SW 1271 (cell line): ENCODE measurements at regions not wholly inside any gene's neighbourhood (a gene's known extent, or its start where the extent isn't known, plus 50 kb on each side); places are given as distances from the start of the nearest gene placed in this dataset.
"Not testable (repeated sequence)": the region's sequence is repeated elsewhere in the genome, so short reads cannot be mapped to it uniquely, and the experiment has no call there.

Experiments used
- DNase-seq, 2 experiments: peaks; one replicate each; lab custom pipeline; 2025; lab: John Stamatoyannopoulos, UW

DNA sequence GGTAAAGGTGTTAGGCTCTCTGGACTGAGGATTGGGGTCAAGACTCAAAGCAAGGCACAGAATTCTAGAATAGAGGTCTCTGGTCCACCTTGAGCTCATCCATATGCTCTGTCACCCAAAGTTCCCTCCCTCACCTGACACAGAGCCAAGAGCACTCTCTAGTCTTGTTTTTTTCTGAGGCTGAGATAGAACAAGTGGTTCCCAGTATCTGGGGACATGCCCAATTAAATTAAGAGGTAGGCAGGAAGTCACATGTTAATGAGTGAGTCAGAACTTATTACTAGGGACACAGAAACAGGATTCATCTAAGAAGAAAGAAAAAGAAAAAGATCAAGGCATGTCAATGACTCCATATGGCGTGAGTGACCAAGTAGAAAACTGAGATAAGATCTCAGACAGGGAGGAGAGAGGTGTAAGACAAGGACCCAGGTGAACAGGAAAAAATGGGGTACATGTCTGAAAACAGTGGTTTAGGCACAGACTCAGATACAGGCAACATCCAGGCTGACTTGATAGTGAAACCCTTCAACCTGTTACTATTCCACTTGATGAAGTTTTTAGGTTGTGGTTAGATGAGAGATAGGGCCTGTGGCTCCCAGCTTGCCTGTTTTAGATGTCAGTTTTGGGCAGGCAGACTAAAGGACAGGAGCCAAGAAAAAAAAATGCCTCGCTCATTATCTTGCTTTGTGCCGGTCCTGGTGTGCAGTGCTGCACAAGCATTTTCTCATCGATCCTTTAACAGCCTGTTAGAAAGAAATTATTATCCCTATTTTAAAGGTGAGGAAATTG, 609.9 kb downstream of the CCSER2 start:
- no peak for DNase-seq

DNA sequence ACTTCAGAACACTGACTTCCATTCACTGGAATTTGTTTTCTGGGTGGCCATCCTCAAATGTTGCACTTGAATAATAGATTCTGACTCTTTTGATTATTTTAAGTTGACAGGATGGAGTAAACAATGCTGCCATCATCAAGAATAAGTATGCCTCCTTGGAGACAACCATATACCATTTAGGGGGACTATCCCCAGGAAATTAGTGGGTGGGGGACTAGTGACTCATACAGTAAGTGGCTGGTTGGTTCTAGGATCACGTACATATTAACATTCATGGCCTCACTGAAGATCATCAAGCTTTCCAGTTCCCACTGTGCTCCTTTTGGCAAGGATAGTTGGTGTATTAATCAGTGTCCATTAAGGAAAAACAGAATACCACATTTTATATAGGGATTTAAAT, 615.2 kb downstream of the CCSER2 start:
- no peak for DNase-seq

DNA sequence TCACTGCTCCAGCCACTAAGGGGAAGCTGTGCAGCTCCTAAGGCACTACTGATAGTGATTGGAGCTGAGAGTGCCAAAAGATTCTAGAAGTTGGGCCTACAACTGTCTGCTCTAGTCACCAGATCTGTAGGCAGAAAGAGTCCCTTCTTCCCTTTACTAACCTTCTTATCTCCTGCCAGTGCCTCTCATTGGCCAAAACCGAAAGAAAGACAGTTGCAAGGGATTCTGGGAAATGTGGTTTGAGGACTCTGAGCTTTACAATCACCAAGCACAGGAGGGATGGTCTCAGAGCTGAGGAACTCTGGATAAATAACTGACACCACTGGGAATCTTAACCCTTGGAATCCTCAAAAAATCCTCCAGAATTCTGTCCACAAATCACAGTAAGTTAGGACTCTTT, 615.8 kb downstream of the CCSER2 start:
- no peak for DNase-seq

GRCh38 chr10:84945791-84946190, 617.4 kb downstream of the CCSER2 start:
- DNase-seq = no peak

DNA sequence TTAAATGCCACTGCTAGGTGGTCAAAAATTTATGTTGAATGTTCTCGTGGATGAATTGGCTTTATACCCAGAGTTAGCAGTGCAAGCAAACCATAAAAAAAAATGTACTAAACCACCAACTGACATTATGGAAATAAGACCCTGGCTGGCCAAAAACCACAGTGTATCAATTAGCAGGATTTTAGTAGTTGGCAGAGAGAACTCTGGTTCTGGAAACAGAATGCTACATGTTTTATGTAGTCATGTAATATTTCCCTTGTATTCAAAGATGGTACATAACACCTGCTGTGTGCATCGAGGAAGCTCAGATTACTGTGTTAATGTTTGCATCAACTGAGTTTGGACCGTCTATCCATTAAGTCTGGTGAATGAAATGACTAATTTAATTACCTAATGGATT, 618.5 kb downstream of the CCSER2 start:
- DNase-seq = no peak

DNA sequence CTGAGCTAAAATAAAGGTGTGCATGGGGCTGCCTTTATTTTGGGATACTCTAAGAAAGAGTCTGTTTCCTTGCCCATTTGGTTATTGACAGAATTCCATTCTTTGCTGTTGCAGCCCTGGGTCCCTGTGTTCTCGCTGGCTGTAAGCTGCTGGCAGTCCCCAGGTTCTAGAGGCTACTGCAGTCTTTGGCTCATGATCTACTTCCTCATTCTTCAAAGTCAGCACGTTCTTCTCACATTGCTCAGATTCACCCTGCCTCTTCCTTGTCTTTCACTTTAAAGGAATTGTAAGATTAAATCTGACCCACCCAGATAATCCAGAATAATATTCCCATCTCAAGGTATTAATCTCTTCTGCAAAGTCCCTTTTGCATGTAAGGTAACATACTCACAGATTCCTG, 620.3 kb downstream of the CCSER2 start:
- no peak for DNase-seq

- no peak for DNase-seq
Observed at GRCh38 chr10:84951616-84952015, 623.2 kb downstream of the CCSER2 start.

DNA sequence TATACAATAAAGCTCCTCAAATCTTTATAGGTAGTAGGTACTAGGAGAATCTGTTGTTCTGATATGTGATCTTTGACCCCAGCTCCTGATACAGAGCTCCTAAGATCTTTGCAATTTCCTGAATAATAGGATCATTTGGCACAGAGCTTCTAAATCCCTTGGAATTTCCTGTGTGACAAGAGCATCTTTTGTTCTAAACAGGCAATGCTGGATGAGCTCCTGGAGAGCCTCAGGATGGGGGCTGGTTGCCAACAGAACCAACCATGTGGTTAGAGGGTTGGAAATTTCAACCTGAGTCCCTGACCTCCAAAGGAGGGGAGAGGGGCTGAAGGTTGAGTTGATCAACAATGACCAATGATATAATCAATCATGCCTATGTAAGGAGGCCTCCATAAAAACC, 629.0 kb downstream of the CCSER2 start:
- no peak for DNase-seq

DNA sequence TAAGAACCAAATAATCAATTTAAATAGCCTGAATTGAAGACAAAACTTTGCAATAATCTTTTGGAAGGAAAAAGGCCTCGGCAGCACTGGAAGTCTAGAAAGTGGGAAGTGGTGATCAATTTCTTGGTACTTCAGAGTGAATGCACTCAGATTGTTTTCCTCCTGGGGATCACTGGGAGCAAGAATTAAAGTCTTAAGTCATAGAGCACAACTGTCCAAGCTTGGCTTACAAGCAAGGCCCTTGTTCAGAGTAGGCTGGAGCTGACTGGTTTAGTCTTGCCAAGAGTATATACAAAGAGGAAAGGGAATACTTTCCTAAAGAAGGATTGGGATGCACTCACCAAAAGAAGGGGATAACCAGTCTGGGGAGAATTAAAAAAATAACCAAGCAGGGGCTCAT, 637.1 kb downstream of the CCSER2 start:
- no peak for DNase-seq

DNA sequence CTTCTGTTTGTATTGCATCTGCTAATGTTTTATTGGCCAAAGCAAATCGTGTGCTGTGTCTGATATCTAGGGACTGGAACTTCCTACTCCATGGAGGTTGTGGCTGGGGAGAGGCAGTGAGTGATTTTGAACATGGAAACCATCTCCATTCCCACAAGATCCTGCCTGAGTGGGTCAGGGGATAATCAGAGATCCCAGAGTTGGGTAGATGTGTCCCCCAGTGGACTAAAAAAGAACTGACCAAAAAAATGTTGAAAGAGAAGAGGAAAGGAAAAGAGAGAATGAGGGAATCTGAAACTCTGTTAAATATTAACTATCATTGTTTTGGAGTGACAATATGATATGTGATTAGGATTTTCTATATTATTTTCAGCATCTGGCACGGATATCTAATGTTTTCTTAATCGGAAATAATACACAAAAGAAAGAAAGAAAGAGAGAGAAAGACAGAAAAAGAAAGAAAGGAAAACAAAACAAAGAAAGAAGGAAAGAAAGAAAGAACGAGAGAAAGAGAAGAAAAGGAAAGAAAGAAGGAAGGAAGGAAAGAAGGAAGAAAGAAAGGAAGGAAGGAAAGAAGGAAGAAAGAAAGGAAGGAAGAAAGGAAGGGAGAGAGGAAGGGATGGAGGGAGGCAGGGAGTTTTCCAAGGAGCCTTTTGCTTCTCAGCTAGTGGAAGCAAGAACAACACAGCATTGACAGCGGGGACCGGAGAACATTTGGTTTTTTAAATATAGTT, 638.5 kb downstream of the CCSER2 start:
- no peak for DNase-seq

- not testable (repeated sequence) for DNase-seq
Observed at GRCh38 chr10:84969297-84969696, 640.9 kb downstream of the CCSER2 start.

GRCh38 chr10:84987039-84987438, 658.6 kb downstream of the CCSER2 start:
- no peak for DNase-seq

DNA sequence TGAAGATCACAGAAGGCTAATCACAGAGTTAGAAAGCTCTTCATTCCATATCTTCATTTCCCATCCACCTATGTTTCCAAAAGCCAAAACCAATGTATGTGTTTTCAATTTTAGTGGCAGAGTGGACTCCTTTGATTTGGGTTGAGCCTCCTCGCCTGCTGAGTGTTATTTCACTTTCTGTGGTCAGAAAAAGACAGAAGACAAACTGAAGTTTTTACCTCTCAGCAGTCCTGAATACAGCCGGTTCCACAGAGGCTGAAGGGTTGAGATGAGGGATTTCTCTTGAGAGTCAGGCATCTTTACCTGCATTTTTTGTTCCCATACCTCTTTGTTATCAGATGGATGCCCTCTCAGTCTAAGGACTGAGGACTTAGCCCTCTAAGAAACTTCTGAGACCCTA, 659.6 kb downstream of the CCSER2 start:
- DNase-seq = no peak

DNA sequence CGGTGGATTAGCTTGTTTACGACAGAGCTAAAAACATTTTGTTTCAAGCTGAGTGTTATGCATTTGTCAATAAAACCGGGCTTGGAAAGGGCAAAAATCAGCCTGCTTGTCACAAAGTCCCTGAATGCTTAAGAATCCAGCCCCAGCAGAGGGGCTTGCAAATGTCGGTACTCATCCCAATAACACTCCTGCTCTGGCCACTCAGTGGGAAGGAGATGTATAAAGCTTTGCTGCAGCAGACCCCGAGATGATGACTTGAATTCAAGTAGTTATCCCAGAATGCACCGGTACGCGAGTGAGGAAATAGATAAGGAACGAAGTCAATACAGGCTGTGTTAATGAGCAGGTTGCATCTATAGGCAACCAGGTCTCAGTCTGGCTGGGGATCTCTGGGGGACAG, 662.3 kb downstream of the CCSER2 start:
- no peak for DNase-seq

DNA sequence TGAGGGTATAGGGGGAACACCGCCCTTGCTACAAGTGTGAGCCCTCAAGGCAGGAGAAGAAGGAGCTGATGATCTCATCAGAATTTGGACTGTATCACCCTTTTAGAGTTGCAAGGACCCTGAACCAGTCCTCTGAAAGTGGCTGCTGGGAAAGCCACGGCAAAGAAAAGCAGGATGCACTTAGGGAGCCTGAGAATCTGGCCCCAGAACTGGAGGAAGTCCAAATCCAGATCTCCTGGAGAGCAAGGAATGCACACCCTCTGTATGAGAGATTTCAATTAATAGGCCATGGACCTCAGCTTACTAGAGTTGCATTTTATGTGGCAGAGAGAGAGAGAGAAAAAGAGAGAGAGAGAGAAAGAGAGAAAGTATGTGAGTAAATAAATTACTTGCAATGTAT, 662.9 kb downstream of the CCSER2 start:
- DNase-seq = no peak

DNA sequence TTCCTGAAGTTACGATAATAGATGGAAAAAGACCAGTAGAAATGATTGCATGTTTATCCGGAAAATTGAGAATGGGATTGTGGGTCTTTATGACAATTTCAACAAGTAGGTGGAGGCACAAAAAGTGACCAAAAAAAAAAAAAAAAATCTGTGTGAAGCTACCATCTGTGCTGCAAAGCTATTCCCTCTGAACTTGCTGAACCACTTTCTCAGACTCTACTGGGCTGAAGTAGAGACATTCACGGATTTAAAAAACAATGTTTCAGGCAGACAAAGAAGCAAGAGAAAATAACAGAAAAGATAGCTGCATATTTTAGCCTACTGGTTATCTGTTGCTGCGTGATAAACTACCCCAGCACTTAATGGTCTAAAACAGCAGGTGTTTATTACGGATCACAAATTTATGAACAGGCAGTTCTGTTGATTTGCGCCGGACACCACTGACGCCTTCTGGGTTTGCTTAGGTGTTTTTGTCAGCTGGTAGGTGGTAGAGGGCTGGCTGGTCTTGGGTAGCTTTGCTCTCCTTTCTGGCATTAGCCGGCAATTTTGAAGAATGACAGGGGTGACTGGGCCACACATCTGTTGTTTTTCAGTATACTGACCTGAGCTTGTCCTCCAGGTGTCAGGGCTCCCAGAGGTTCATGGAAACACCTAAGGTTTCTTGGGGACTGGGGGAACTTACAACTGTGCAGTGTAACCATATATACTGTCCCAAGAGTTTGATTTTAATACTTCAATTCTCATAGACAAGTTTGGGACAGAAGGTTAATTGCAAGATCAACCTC, 665.1 kb downstream of the CCSER2 start:
- DNase-seq = no peak

DNA sequence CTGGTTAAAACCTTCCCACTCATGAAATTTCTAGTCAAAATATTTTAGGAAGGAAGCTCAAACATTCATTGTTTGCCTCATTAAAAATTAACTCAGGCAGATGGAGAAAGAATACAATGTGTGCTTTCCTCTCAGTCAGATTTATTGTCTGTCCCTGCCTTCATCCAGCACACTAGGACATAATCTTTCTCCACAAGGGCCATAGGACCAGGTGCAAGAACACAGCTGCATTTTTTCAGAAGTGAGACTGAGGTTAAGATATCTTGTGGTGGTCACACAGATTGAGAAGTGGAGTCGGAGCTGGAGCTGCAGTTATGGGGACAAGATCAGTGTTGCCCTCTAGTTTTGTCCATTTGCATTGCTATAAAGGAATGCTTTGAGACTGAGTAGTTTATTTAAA, 666.3 kb downstream of the CCSER2 start:
- no peak for DNase-seq

- DNase-seq = no peak
Observed at GRCh38 chr10:84996580-84996979, 668.2 kb downstream of the CCSER2 start.

GRCh38 chr10:84997870-84998269, 669.5 kb downstream of the CCSER2 start:
- no peak for DNase-seq

DNA sequence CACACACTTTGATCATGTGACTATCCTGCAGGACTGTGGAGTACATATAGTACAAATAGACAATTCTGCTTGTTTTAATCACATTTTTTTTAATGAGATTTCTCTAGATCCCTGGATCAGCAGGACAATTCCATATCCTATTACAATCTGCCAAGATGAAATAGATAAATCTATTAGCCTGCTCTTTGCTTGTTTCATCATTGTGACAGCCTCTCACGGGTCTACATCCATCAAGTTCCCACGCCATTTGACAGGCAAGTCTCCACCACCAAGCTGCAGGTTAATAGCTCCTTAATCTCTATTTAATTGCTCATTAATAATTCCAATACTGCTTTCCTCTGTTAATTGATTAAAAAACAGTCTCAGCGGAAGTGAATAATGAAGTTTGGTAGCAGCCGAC, 671.5 kb downstream of the CCSER2 start:
- DNase-seq = no peak

DNA sequence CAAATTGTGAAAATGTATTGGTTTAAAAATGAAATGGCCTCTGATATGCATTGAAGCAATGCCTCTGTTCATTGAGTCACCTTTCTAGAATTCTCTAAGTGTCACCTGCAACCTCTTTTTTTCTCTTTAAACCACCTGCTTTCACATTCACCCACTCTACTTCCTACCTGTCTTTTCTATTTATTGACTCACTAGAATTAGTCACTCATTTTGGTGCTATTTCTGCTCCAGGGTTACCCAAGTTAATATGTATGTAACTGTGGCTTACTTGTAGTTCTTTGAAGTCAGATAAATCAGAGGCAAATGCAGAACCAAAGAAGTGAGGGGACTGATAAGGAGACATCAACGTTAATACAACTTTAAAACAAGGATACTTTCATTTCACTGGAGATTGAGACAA, 674.7 kb downstream of the CCSER2 start:
- DNase-seq = no peak

DNA sequence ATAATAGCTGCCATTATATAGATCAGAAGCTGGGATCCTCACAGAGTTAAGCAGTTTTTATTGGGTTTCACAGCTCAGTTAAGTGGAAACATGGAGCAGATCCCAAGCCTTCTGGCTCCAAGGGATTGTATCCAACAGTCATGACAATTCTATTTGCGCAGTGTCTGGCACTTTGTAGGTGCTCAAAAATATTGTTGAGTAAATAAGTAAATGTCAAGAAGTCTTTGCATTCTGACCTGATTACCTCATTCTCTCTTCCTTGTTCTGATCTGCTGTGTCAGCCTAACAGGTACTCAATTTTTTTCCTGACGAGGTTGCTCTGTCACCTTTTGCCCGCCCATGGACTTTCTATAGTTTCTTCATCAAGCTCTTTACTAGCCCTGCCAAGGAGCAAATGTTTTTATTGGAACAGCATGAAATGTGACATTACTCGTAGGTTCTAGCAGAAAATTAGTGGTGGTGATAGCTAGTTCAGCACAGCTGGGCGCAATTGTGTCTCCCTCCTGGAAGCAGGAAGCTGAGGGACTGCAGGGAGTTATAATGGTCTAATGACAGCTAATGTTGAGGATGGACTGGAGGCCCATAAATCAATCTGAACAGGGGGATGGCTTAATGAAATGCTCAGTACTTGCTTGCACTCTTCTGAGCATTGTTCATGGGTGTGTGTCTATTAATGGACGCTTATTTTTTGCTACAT, 680.2 kb downstream of the CCSER2 start:
- DNase-seq = no peak
